Right renal cortex interstitium (tissue), 3 donors: ENCODE measurements at regions not wholly inside any gene's neighbourhood (a gene's known extent, or its start where the extent isn't known, plus 50 kb on each side); places are given as distances from the start of the nearest gene placed in this dataset.

Experiments used
- DNase-seq, 3 donors: peaks; one replicate each; pipeline ENCODE4 v3.0.0-alpha.2; 2013; ENCODE audit warnings: low read depth in 3 of 3, low spot score in 2 of 3

DNA sequence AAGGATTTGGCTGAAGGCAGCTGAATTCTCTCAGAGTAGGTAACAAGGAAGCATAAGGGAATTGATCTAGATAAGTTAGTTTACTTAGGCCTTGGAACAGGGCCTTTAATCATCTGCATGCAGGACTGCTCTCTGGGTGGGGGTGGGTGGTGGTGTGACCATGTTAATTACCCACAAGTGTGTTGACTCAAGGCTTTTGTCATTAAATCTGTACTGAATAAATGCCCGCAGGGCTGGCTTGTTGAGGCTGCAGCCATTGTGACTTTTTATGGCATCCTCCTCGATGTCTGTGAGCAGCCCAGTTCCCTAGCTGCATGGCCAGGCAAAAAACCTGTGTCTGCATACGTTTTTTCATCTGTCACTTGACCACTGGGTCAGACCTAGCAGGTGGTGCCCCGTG, 63.5 kb upstream of the ASCC3 start:
- DNase-seq = no peak

DNA sequence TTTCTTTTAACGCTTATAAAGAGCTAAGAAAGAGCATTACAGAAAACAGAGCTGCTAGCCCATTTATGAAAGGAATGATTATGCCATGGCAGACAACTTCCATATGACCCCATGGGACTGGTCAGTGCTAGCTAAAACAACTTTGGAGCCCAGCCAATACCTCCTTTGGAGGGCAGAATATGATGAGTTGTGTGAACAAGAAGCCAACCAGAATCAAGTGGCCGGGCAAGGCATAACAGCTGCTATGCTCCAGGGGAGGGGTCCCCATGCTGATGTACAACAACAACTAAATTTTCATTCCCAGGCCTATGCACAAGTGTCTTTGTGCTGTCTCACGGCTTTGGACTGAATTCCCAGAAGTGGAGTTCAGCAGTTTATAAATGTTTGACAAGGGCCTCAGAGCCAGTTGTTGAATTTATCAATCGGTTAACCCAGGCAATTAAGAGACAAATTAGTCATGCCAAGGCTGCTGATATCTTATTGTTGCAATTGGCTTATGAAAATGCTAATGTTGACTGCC, 65.0 kb upstream of the ASCC3 start:
- DNase-seq = no peak

DNA sequence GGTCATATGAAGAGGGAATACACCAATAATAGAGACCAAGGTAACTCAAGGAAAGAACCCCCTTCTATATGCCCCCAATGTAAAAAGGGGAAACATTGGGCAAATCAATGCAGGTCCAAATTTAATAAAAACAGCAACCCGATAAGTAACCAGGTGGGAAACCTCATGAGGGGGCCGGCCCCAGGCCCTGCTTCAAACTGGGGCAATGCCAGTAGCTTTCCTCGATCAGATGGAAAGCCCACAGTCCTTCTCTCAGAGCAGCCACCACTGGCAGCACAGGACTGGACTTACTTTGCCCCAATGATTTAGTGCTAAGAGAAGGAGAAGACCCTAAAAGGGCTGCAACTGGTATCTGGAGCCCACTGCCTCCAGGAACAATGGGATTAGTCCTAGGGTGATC, 65.6 kb upstream of the ASCC3 start:
- no peak for DNase-seq

DNA sequence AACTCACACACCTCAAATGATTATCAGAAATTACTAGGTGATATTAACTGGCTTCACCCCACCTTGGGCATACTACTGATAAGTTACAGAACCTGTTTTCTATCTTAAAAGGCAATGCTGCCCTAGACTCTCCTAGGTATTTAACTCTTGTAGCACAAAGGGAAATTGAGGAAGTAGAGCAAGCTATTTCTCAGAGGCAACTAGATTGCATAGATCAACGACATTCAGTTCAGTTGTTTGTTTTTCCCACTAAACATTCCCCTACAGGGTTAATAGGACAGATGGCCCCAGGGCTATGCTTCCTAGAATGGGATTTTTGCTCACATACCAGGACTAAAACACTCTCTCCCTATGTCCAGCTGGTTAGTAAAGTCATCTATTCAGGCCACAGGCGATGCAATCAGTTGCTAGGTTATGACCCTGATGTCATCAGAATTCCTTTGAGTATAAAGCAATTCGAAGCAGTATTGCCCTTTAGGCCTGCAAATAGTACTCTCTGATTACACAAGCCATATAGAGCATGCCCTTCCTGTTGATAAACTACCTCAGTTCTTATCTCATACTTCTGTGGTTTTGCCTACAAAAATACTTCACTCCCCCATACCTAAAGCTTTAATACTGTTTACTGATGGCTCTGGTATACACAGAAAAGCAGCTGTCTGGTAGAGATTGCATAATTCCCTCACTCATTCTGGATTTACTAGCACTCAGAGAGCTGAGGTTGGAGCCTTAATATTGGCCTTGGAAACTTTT, 67.4 kb upstream of the ASCC3 start:
- DNase-seq = no peak

DNA sequence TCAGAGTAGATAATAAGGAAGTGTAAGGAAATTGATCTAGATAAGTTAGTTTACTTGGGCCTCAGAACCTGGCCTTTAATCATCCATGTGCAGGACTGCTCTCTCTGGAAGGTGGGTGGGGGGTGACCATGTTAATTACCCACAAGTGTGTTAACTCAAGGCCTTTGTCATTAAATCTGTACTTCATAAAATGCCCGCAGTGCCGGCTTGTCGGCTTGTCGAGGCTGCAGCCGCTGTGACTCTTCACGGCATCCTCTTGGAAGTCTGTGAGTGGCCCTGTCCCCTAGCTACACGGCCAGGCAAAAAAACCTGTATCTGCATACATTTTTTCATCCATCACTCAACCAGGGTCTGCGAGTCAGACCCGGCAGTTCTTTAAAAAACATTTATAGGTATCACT, 70.9 kb upstream of the ASCC3 start:
- no peak for DNase-seq

DNA sequence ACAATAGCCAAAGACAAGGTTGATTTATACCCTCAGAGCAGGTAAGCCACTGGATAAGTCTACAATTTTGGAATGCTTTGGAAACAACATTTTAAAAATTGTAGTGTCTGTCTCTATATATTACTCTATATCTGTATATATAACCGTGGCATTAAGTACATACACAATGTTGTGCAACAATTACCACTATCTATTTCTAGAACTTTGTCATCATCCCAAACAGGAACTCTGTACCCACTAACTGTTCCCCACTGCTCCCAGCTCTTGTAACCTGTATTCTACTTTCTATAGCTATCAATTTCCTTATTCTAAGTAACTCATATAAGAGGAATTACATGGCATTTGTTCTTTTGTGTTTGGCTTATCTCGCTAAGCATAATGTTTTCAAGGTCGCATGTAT, 78.2 kb upstream of the ASCC3 start:
- DNase-seq = no peak

DNA sequence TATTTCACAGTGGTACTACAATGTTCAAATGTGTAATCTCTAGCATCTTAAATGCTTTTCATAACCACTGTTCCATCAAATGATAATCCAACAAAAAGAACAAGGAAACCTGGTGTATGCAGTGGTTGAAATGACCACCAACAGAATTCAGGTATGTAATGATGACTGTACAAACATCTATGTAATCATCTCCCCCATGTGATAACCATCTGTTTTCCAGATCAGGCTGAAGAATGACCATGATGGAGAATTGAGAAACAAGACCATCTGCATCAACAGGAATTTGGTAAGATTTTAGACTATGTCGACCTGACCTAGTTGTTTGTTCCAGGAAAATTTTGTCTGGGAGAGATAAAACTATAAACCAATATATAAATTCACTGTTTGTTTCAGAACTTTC, 81.3 kb upstream of the ASCC3 start:
- no peak for DNase-seq

DNA sequence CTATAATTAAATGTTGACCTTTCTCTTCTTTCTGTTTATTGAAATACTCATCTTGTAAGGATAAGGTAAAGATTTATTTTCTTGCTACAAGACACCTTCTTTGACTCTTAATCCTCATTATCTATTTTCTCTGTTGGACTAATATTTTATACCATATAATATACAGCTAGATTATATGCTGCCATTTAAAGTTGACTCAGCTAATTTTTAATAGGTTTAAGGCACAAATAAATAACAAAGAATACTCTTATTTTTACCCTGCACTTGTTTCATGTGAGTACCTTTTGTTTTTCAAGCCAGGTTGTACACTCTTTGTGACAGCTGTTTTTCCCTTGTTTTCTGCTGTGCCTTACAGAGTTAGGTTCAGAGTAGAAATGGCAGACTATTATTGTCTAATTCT, 83.9 kb upstream of the ASCC3 start:
- DNase-seq = no peak

DNA sequence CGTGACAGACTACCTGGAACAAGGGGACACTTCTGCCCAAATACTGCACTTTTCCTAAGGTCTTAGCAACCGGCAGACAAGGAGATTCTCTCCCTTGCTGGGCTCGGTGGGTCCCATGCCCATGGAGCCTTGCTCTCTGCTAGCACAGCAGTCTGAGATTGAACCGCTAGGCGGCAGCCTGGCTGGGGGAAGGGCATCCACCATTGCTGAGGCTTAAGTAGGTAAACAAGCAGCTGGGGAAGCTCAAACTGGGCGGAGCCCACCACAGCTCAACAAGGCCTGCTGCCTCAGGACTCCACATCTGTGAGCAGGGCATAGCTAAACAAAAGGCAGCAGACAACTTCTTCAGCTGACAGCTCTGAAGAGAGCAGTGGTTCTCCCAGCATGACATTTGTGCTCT, 87.8 kb upstream of the ASCC3 start:
- no peak for DNase-seq

DNA sequence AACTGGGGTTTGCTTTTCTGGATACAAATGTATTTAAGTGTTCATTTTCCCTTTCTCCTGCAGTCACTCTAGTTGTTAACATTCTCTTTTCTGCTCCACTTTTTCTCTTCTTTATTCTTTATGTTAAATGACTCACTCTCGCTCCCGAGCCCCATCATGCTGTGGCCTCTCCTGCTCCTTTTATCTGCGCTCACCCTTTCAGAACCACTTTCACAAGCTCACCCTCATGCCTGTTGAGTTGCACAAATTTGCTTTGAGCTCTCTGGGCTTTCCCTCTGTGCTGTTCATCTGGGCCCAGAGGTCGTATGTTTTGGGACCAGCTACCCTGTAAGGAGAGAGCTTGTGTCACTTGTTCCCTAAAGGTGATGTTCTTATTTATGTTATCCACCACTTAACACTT, 98.1 kb upstream of the ASCC3 start:
- no peak for DNase-seq

DNA sequence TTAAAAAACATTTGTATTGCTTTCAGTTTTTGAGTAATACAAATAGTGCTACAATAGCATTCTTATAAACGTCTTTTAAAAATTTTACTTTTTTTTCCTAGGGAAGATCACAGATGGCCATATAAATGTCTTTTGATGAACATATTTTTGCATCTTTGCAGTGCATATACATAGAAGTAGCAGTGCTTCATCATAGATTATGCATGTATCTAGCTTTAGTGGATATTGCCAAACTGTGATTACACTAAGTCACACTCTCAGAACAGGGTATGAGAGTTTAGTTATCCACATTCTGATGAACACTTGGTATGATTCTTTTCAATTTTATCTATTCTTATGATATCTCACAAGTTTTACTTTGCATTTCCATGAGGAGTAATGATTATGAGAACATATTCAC, 99.8 kb upstream of the ASCC3 start:
- no peak for DNase-seq

DNA sequence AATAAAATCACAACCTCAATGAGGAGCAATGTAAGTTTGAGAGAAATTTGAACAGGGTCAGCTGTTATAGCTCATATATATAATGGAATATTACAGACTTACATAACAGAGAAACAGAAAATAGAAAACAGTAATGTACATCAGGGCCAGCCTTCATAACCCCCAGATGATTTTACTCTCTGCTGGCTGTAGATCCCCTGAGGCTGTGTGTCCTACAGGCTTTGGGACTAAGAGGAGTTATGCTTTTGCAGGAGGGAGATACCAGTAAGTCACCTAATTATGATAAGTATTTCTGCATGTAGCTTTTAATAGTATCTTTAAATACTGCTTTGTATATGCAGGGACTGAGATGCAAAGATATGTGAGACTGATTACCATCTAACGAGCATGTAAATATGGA, 105.8 kb upstream of the ASCC3 start:
- no peak for DNase-seq

DNA sequence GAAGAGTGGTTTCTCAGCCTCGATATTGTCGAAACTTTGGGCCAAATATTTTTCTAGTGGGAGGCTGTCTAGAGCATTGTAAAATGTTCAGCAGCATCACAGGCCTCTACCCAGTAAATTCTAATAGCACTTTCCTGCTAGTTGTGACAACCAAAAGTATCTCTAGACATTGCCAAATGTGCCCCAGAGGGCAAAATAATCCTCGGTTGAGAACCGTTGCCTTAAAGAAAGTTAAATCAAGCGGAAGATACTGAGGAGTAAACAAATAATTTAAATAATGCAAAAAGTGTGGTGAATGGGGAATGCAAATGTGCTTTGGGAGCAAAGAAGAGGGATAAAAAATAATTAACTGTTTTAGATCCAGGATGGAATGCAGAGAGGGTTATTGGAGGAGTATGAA, 106.4 kb upstream of the ASCC3 start:
- DNase-seq = no peak

DNA sequence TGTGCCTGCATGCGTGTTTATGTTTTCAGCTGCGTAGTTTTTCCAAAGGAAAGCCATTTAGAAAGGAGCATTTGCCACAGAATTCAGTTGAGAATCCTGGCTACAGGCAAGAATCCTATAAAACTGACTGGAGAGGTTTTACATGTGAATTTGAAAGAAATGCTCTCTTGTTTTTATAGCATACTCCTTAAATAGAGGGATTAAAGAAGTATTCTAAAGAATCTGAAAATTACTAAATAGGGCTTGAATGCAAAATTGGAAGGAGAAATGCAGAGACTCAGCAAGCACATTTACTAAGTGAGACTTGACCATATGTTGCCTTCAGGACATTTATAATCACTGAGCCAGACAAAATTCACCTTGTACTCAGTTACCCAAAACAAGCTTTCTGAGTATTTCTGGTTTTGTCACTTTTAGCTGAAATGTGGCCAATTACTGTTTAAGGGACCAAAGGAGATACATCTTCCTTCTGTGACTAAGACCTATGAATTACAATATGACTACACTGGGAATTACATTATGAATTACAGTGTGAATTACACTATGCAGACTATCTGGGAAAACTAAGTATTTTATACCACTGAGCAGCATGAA, 107.4 kb upstream of the ASCC3 start:
- no peak for DNase-seq

DNA sequence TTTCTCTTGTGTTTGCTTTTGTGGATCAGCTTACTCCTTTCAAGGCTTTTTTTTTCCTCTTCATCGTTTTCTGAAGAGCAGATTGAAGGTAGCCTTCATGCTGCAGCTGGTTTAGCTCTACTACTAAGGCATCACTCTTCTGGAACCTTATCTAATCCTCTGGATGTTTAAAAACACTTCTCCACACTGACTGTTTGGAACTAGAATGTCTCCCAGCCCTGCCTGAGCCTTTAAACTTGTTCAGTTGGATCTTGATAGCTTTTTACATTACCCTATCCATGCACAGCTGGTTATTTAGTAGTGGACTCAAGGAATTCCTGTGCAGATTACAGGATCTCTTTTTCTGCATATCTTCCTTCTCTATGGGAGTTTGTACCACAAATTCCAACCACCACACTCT, 108.9 kb upstream of the ASCC3 start:
- no peak for DNase-seq

DNA sequence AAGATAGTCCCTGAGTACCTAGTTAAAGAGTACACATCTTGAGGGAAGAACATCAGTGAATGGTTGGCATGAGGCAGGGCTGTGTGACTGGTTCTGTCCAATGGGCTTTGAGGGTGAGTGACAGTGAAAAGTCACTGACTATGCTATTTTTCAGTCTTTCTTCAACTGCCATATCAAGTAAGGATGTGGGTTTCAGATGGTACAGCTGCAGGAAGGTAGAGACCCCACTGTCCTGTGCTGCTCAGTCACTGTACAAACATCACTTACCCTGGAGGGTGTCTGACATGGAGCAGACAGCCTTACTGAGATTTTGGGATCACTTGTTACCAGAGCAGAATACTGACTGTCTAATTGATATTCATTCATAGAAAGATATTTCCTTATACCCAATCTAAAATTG, 115.3 kb upstream of the ASCC3 start:
- no peak for DNase-seq

DNA sequence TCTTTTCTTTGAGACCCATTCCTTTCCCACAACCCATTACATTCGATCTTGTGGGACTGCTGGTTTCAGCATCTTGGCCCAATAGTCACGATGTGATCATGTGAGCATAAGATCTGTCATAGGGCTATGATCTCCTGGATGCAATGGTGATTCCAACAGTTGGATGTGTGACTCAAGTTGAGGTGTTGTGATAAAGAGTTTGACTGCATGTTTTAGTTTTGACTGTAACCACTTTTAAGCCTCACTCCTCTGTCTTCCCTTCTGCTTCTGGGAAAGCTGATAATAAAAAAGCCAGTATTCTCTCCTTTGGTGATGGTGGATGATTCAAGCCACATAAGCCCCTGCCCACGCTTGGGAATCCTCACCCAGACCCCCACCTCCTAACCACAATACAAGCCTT, 117.0 kb upstream of the ASCC3 start:
- DNase-seq = no peak

DNA sequence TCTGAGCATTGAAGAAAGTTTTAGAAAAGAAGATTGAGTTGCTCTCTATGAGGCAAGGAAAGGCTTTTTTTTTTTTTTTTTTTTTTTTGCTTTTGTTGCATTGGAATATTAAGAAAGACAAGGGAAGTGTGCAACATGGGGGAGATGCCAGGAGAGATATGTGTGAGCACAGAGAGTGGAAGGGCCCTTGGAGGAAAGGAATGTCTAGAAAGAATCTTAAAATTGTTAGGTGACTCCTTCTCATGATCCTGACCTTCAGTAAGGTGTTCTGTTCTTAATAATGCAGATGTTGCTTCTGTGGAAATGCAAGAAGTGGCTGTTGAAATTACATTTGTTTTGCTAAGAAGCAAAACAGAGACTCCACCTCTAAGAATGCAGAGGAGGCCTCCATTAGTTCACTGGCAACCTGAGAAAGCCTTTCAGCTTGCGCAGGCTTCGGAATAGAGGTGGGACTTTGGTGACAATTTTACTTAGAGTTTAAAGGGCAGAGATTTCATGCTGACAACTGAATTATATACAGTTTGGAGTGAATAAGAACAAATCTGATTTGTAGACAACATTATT, 118.0 kb upstream of the ASCC3 start:
- no peak for DNase-seq

DNA sequence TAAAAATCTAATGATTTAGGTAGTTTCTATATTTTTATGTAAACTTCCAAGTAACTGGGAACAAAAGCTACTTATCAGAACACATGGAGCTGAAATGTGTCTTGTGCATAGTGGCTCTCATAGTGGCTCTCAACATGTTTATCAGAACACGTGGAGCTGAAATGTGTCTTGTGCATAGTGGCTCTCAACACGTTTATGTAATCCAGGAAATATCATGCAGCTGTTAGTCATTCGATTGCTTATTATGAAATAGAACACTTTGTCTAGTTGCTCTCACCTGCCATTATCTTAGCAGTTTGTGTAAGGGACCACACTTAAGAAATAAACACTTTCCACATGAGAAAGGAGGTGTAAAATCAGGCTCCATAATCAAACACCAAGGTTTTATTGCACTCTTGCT, 119.2 kb upstream of the ASCC3 start:
- no peak for DNase-seq

DNA sequence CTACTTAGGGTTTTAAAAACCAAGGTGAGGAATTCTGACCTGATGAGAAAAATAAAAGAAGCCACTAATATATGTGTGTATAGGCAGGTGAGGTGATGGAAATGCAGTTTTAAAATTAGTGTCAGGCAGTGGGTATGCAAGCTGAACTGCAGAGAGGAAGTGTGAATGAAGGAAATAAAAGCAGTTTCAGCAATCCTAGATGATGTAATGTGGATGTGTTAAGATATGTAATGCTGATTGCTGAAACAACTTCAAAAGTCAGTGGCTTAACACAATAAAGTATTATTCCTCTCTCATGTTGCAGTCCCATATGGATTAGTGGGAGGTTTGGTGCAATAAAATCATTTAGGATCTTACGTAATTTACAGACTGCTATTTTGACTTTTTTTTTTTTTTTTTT, 119.9 kb upstream of the ASCC3 start:
- no peak for DNase-seq

DNA sequence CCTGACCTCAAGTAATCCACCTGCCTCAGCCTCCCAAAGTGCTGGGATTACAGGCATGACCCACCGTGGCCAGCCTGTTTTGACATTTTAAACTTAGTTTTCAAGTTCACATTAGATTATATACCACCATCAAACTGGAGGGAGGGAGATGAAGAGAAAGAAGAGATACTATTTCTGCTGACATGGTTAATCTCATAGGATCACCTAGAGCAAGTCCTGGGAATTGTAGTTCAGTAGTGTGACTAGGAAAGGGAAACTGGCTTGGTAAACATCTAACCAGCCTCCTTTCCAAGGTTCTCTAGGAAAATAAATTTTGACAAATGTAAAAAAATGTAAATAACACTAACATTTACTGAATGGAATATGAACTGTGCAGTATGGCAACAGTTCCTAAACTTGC, 120.5 kb upstream of the ASCC3 start:
- no peak for DNase-seq

DNA sequence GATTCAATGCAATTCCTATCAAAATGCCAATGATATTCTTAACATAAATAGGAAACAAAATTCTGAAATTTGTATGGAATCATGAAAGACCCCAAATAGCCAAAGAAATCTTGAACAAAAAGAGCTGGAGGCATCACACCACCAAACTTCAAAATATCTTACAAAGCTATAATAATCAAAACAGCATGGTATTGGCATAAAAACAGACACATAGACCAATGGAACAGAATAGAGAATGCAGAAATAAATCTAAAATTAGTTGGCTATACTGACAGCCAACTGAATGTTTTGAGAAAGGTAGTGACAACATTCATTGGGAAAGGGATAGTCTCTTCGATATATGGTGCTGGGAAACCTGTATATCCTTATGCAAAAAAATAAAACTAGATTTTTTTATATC, 121.9 kb upstream of the ASCC3 start:
- no peak for DNase-seq
